ENCODE measurements at regions not wholly inside any gene's neighbourhood (a gene's known extent, or its start where the extent isn't known, plus 50 kb on each side); places are given as distances from the start of the nearest gene placed in this dataset.

DNA sequence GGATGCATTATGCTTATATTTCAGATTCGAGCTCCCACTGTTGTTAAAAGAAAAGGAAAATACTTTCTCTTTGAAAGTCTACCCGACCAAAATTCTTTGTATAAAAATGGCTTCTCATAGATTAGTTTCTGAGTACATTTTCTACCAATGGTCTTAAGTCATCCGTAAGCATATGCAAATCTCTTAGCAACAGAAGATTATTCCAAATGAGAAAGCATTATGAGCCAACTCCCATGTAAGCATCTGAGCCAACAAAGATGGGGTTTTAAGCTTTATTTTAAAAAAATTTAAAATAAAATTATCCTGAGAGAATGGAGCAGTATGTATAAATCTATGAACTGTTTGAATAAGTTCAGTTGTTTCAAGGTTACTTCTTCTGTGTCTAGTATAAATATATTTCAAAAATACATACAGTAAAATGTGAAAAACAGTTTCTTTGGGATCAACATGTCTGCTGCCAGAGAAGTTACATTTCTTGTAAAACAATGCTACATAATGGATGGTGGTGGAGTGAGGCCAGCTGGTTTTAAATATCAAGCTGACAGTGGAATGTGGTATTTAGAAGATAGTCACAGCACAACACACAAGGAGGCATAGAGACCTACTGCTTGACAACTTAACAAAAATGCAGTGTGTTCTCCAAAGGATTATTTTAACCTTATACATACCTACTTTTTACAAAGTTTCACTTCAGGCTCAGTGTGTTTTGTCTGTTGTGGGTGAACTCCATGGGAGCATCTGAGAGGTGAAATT is 199.5 kb upstream of the DIPK2B start:
- Histone ChIP-seq H3K36me3 (ENCODE audit: insufficient read depth, low read length) (no peaks in the 10 kb centered on the region), H3K27ac (ENCODE audit: low read depth, low read length) (peak overlapping the region; percentile 87), H3K4me3 (ENCODE audit: low read length) (no peak overlapping the region), H3K9me3 (ENCODE audit: insufficient read depth, low read depth, low read length) (no peaks in the 10 kb centered on the region), H3K4me1 (ENCODE audit: insufficient read depth, low read length) (peaks cover 23% of the 10 kb centered on the region), H3K27me3 (ENCODE audit: insufficient read depth, low read length) (no peaks in the 10 kb centered on the region), H3K9ac (ENCODE audit: low read depth, low read length) (peak overlapping the region; percentile 44; the same call in 1 of the 2 replicates)
- WGBS = 40% methylated on average over 1 of the region's 3 CpGs

- Histone ChIP-seq H3K9me3 (ENCODE audit: insufficient read depth, low read depth, low read length) (no peaks in the 10 kb centered on the region), H3K27ac (ENCODE audit: low read depth, low read length) (no peak overlapping the region), H3K9ac (ENCODE audit: low read depth, low read length) (no peak overlapping the region), H3K36me3 (ENCODE audit: insufficient read depth, low read length) (no peaks in the 10 kb centered on the region), H3K27me3 (ENCODE audit: insufficient read depth, low read length) (no peaks in the 10 kb centered on the region), H3K4me3 (ENCODE audit: low read length) (no peak overlapping the region), H3K4me1 (ENCODE audit: insufficient read depth, low read length) (no peaks in the 10 kb centered on the region)
- 95% methylated on average over 2 of the region's 2 CpGs for WGBS
These were observed 185.1 kb upstream of the DIPK2B start for GRCh38 chrX:45385757-45386156.

DNA sequence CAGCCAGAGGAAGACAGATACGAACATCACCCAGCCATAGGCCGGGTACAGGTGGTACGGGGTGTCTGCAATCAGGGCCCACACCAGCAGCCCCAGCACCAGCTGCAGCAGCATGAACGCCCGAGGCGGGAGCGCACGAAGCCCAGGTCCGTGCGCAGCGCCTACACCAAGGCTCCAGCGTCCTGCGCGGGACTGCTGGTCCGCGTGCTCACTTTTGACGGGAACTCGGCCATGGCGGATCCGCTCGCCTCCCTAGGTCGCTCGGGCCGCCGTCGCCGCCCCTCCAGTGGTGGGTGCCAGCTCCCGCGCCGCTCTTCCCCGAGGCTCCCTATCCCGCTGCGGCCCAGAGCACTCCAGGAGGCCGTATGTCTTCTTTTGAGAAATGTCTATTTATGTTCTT is 181.2 kb upstream of the DIPK2B start:
- Histone ChIP-seq H3K4me3 (ENCODE audit: low read length) (no peak overlapping the region), H3K27me3 (ENCODE audit: insufficient read depth, low read length) (no peaks in the 10 kb centered on the region), H3K9ac (ENCODE audit: low read depth, low read length) (no peak overlapping the region), H3K9me3 (ENCODE audit: insufficient read depth, low read depth, low read length) (no peaks in the 10 kb centered on the region), H3K27ac (ENCODE audit: low read depth, low read length) (no peak overlapping the region), H3K4me1 (ENCODE audit: insufficient read depth, low read length) (no peaks in the 10 kb centered on the region), H3K36me3 (ENCODE audit: insufficient read depth, low read length) (no peaks in the 10 kb centered on the region)
- 97% methylated on average over 34 of the region's 34 CpGs for WGBS

- no peak overlapping the region for H3K4me3 ChIP-seq (ENCODE audit: low read length)
- H3K36me3 ChIP-seq (ENCODE audit: insufficient read depth, low read length) = no peaks in the 10 kb centered on the region
- H3K9ac ChIP-seq (ENCODE audit: low read depth, low read length) = no peak overlapping the region
- H3K4me1 ChIP-seq (ENCODE audit: insufficient read depth, low read length) = no peaks in the 10 kb centered on the region
- no peak overlapping the region for H3K27ac ChIP-seq (ENCODE audit: low read depth, low read length)
- H3K27me3 ChIP-seq (ENCODE audit: insufficient read depth, low read length) = no peaks in the 10 kb centered on the region
- WGBS = 98% methylated on average over 24 of the region's 24 CpGs
- H3K9me3 ChIP-seq (ENCODE audit: insufficient read depth, low read depth, low read length) = no peaks in the 10 kb centered on the region
These were observed 180.7 kb upstream of the DIPK2B start for GRCh38 chrX:45381366-45381765.

- H3K9me3 ChIP-seq (ENCODE audit: insufficient read depth, low read depth, low read length) = no peaks in the 10 kb centered on the region
- H3K27me3 ChIP-seq (ENCODE audit: insufficient read depth, low read length) = no peaks in the 10 kb centered on the region
- H3K9ac ChIP-seq (ENCODE audit: low read depth, low read length) = no peak overlapping the region
- no peaks in the 10 kb centered on the region for H3K4me1 ChIP-seq (ENCODE audit: insufficient read depth, low read length)
- no peak overlapping the region for H3K27ac ChIP-seq (ENCODE audit: low read depth, low read length)
- no peak overlapping the region for H3K4me3 ChIP-seq (ENCODE audit: low read length)
- H3K36me3 ChIP-seq (ENCODE audit: insufficient read depth, low read length) = no peaks in the 10 kb centered on the region
These were observed 178.6 kb upstream of the DIPK2B start for GRCh38 chrX:45379236-45379635.

DNA sequence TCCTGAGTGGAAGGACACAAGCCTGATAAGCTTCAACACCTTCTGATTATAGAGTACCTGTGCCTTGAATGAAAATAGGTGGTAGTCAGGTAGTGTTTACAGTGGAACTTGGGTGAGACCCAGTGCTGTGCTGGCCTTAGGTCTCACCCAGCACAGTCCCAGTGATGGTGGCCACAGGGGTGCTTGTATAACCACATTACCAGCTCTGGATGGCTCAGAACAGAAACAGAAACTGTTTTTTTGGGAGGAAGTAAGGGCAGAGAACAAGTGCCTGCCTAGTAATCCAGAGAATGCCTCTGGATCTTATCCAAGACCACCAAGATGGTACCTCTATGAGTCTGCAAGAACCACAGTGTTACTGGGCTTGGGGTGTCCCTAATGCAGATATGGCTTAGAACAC is 171.5 kb upstream of the DIPK2B start:
- no peaks in the 10 kb centered on the region for H3K27me3 ChIP-seq (ENCODE audit: insufficient read depth, low read length)
- peaks cover 10% of the 10 kb centered on the region; the same call in 1 of the 2 replicates for H3K9me3 ChIP-seq (ENCODE audit: insufficient read depth, low read depth, low read length)
- no peaks in the 10 kb centered on the region for H3K4me1 ChIP-seq (ENCODE audit: insufficient read depth, low read length)
- H3K4me3 ChIP-seq (ENCODE audit: low read length) = no peak overlapping the region
- no peaks in the 10 kb centered on the region for H3K36me3 ChIP-seq (ENCODE audit: insufficient read depth, low read length)
- no peak overlapping the region for H3K9ac ChIP-seq (ENCODE audit: low read depth, low read length)
- no peak overlapping the region for H3K27ac ChIP-seq (ENCODE audit: low read depth, low read length)

DNA sequence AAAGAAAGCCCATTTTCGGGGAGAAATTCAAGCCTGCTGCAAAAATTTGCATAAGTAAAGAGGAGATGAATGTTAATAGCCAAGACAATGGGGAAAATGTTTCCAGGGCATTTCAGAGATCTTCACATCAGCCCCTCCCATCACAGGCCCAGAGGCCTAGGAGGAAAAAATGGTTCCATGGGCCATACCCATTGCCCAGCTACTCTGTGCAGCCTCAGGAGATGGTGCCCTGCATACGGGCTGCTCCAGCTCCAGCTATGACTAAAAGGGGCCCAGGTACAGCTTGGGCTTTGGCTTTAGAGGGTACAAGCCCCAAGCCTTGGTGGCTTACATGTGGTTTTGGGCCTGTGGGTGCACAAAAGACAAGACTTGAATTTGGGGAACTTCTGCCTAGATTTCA is 168.0 kb upstream of the DIPK2B start:
- Histone ChIP-seq H3K27me3 (ENCODE audit: insufficient read depth, low read length) (no peaks in the 10 kb centered on the region), H3K4me3 (ENCODE audit: low read length) (no peak overlapping the region), H3K9me3 (ENCODE audit: insufficient read depth, low read depth, low read length) (peaks cover 10% of the 10 kb centered on the region; the same call in 1 of the 2 replicates), H3K27ac (ENCODE audit: low read depth, low read length) (no peak overlapping the region), H3K4me1 (ENCODE audit: insufficient read depth, low read length) (no peaks in the 10 kb centered on the region), H3K36me3 (ENCODE audit: insufficient read depth, low read length) (no peaks in the 10 kb centered on the region), H3K9ac (ENCODE audit: low read depth, low read length) (no peak overlapping the region)
- WGBS = 94% methylated on average over 2 of the region's 2 CpGs

- no peaks in the 10 kb centered on the region for H3K4me1 ChIP-seq (ENCODE audit: insufficient read depth, low read length)
- no peak overlapping the region for H3K27ac ChIP-seq (ENCODE audit: low read depth, low read length)
- no peak overlapping the region for H3K4me3 ChIP-seq (ENCODE audit: low read length)
- no peaks in the 10 kb centered on the region for H3K27me3 ChIP-seq (ENCODE audit: insufficient read depth, low read length)
- H3K9ac ChIP-seq (ENCODE audit: low read depth, low read length) = no peak overlapping the region
- H3K36me3 ChIP-seq (ENCODE audit: insufficient read depth, low read length) = no peaks in the 10 kb centered on the region
- 0 out of 2 replicates have a peak, but pooled peaks cover 3% of the 10 kb centered on the region for H3K9me3 ChIP-seq (ENCODE audit: insufficient read depth, low read depth, low read length)
- 89% methylated on average over 4 of the region's 4 CpGs for WGBS
These were observed 162.9 kb upstream of the DIPK2B start for GRCh38 chrX:45363596-45363995.

DNA sequence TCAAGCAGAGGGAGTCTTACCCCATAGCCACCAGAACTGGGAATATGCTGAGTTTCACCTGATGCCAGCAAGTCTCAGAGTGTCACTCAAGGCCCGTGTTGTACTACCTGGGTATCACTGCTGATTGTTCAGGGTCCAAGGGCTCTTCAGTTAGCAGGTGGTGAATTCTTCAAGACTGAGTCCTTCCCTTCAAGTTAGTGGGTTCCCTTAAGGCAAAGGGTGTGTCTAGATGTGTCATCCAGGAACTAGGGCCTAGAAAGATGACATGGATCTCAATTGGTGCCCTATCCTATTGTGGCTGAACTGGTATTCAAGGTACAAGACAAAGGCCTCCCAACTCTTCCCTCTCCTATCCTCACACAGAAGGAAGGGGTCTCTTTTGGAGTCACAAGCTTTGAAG is 159.9 kb upstream of the DIPK2B start:
- Histone ChIP-seq H3K9ac (ENCODE audit: low read depth, low read length) (no peak overlapping the region), H3K4me3 (ENCODE audit: low read length) (no peak overlapping the region), H3K27me3 (ENCODE audit: insufficient read depth, low read length) (no peaks in the 10 kb centered on the region), H3K27ac (ENCODE audit: low read depth, low read length) (no peak overlapping the region), H3K36me3 (ENCODE audit: insufficient read depth, low read length) (no peaks in the 10 kb centered on the region), H3K4me1 (ENCODE audit: insufficient read depth, low read length) (no peaks in the 10 kb centered on the region), H3K9me3 (ENCODE audit: insufficient read depth, low read depth, low read length) (no peaks in the 10 kb centered on the region)
- WGBS = 89% methylated on average over 1 of the region's 1 CpG

GRCh38 chrX:45358392-45358791 is 157.7 kb upstream of the DIPK2B start:
- no peak overlapping the region for H3K27ac ChIP-seq (ENCODE audit: low read depth, low read length)
- H3K4me3 ChIP-seq (ENCODE audit: low read length) = no peak overlapping the region
- no peaks in the 10 kb centered on the region for H3K36me3 ChIP-seq (ENCODE audit: insufficient read depth, low read length)
- 88% methylated on average over 1 of the region's 1 CpG for WGBS
- no peaks in the 10 kb centered on the region for H3K9me3 ChIP-seq (ENCODE audit: insufficient read depth, low read depth, low read length)
- H3K27me3 ChIP-seq (ENCODE audit: insufficient read depth, low read length) = no peaks in the 10 kb centered on the region
- H3K9ac ChIP-seq (ENCODE audit: low read depth, low read length) = no peak overlapping the region
- no peaks in the 10 kb centered on the region for H3K4me1 ChIP-seq (ENCODE audit: insufficient read depth, low read length)

DNA sequence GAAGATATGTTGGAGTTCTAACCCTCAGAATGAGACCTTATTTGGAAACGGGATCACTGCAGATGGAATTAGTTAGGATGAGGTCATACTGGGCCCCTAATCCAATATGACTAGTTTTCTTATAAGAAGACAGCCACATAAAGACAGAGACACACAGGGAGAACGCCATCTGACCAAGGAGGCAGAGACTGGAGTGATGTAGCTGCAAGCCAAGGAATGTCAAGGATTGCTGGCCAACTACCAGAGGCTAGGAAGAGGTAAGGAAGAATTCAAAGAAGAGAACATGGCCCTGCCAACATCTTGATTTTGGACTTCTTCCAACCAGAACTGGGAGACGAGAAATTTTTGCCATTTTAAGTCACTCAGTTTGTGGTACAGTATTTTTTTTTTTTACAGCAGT is 152.8 kb upstream of the DIPK2B start:
- no peak overlapping the region for H3K27ac ChIP-seq (ENCODE audit: low read depth, low read length)

DNA sequence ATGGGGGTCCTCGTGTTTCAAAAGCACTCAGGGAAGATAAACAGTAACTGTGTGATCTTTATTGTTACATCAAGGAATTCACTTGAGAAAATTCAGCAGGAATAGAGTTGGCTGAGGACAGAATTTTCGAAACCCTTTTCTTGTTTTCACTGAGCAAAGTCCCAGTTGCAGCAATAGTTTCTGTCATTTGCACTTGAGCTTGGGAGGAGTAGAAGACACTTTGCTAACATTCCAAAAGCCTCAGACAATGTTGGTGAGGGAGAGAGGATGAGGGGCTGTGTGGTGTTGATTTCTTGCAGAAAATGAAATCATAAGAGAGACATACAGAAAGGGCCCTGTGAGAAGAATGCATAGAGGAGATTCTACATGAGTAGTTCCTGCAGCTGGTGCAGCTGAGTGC is 151.9 kb upstream of the DIPK2B start:
- WGBS = 90% methylated on average over 2 of the region's 2 CpGs
- Histone ChIP-seq H3K4me3 (ENCODE audit: low read length) (no peak overlapping the region), H3K9me3 (ENCODE audit: insufficient read depth, low read depth, low read length) (peaks cover 7% of the 10 kb centered on the region; the same call in 1 of the 2 replicates), H3K4me1 (ENCODE audit: insufficient read depth, low read length) (no peaks in the 10 kb centered on the region), H3K36me3 (ENCODE audit: insufficient read depth, low read length) (no peaks in the 10 kb centered on the region), H3K27me3 (ENCODE audit: insufficient read depth, low read length) (no peaks in the 10 kb centered on the region), H3K9ac (ENCODE audit: low read depth, low read length) (no peak overlapping the region), H3K27ac (ENCODE audit: low read depth, low read length) (no peak overlapping the region)

More for the DNA sequence above, 152.8 kb upstream of the DIPK2B start:
- Histone ChIP-seq H3K9me3 (ENCODE audit: insufficient read depth, low read depth, low read length) (peaks cover 7% of the 10 kb centered on the region; the same call in 1 of the 2 replicates), H3K27me3 (ENCODE audit: insufficient read depth, low read length) (no peaks in the 10 kb centered on the region), H3K9ac (ENCODE audit: low read depth, low read length) (no peak overlapping the region), H3K36me3 (ENCODE audit: insufficient read depth, low read length) (no peaks in the 10 kb centered on the region), H3K4me1 (ENCODE audit: insufficient read depth, low read length) (no peaks in the 10 kb centered on the region), H3K4me3 (ENCODE audit: low read length) (no peak overlapping the region)
- WGBS = 86% methylated on average over 3 of the region's 3 CpGs

Data from HUES64 (cell line).